Activated CD8-positive, alpha-beta memory T cell treated with anti-CD3 and anti-CD28 coated beads for 36 hours (primary cell): ENCODE measurements at regions not wholly inside any gene's neighbourhood (a gene's known extent, or its start where the extent isn't known, plus 50 kb on each side); places are given as distances from the start of the nearest gene placed in this dataset.

Experiments
- CTCF ChIA-PET: fragments of 350-600 bp; sonication (Branson Sonifier 250); formaldehyde crosslinking; loops from one replicate; lab custom pipeline; 2021; ENCODE audit warnings: antibody characterized with exemption; lab: Charles Lee
- POLR2A ChIA-PET: fragments of 350-600 bp; sonication (Branson Sonifier 250); formaldehyde crosslinking; loops from one replicate; lab custom pipeline; 2021; ENCODE audit warnings: antibody characterized with exemption; lab: Charles Lee

DNA sequence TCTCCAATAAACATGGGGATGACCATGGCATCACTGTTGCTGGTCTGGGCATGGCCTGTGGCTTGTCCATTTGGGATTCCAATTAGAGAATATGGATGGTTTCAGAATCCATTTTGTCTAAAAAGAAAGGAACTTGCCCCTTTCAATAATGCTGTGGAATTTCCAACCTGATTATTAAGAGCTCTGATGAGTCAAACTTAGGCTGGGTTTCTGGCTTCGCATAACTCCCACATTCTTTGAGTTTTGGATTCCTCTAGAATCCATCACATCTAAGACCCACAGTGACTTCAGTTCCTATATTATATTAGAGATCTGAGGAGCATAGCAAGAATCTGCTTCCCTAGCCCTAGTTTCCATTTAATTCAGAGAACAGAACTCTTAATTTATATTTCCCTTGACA lies 531.5 kb downstream of the TNS1 start:
- POLR2A ChIA-PET, result no interaction called here
- CTCF ChIA-PET, result no interaction called here

DNA sequence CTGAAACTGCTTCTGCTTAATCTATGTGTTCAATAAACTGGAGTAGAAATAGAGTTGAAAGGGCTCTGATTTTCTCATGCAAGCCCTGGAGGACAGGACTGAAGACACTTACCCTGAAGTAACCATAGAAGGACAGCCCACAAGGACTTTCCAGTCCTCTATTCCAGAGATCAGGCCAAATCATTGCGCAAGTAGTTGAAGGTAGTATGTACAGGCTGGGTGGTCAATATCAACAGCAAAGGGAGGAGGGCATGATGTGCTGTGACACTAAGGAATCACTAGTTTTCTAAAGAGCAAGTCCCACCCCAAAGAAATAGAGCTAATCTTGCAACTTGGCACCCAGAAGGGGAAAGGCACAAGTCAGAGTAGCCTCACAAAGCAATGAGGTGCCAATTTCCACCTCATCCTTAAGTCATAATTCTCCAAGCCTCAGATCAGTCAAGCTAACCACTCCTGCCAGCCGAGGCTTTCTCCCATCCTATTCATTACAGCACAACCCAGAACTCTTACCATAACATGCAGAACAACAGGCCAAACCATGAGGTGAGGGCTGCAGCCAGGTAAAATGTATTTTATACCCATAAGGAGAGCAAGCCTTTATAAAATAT lies 533.5 kb downstream of the TNS1 start:
- ChIA-PET CTCF (no interaction called here), POLR2A (no interaction called here)

DNA sequence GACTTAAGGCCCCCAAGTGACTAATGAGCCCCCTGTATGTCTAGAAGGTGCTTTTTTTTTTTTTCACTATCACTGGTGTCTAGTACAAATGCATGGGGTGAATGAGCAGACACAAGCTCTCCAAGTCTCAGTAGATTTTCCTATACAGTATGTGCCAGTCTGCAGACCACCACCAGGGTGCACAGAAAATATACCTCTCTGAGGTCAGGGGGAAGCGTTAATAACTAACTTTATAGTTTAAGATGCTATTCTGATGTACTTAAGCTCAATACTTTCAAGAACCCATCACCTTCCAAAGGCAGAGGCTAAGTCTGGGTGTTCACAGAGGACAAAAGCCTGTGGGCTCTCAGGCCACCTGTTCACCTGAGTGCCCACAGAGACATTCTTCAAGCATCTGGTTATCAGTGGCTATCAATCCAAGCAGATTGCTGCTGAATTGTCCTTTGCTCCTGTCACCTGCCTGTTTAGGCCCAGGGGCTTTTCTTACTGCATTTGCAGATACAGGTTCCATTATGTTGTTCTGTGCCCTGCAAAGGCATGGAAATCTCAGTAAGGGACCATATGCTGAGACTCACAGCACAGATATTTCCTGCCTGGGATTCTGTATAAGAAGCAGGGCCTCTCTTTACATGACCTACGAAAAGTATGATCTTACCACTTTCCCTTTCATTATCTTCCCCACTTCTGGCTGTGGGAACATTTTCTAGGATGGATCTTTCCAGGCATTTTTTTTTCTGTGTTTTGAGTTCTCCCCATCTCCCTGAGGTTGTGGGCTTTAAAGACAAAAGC lies 534.6 kb downstream of the TNS1 start:
- CTCF ChIA-PET, result no interaction called here
- POLR2A ChIA-PET, result no interaction called here

DNA sequence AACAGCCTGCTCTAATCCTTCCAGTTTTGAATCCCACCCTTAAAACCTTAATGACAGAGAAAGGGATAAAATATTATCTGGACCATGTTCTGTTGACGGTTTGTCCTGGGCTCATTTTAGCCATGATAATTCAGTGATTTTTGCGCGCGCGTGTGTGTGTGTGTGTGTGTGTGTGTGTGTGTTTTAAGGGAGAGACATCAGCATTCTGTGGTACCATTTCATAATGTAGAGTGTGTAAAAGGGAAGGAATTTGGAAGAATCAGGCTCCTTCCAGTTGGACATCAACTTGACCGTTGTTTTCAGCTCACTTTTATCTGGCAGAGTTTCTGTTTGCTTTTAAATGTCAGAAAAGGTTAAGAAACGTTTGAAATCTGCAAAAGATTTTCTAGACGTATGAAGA lies 535.5 kb downstream of the TNS1 start:
- ChIA-PET POLR2A (no interaction called here), CTCF (no interaction called here)

DNA sequence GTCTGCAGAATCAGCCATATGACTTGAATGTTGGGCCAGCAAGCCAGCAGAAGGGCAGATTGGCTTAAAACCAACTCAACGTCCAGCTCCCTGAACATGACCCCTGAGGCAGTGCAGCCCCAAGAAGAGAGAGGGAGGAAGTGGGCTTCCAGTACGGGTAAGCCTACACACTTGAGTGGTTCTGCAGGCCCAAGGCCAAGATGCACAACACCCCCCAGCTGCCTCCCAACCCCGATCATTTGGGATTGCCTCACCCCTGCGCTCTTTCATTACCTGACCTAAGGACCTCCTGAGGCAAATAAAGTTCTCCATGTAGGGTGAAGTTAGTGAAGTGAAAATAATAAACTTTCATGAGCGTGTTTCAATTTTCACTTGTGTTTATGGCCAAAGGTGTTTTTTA lies 536.0 kb downstream of the TNS1 start:
- ChIA-PET CTCF (no interaction called here), POLR2A (no interaction called here)

DNA sequence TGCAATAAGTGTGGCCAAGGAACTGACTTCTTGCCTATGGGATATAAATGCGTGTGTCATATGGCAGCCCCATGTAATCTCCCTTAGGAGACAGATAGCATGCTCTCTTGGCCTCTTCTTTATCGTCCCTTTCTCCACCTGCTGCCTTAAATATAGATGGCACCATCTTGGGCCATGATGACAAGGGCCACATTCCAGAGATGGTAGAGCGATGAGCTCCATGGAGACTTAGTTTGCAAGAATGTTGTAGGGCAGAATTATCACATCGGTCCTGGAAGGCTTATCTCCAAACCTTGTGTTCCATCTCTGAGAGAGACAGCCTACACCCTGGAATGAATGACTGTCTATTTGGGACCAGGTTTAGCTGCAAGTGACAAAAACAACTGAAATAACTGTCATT lies 536.7 kb downstream of the TNS1 start:
- CTCF ChIA-PET, result no interaction called here
- POLR2A ChIA-PET, result no interaction called here

DNA sequence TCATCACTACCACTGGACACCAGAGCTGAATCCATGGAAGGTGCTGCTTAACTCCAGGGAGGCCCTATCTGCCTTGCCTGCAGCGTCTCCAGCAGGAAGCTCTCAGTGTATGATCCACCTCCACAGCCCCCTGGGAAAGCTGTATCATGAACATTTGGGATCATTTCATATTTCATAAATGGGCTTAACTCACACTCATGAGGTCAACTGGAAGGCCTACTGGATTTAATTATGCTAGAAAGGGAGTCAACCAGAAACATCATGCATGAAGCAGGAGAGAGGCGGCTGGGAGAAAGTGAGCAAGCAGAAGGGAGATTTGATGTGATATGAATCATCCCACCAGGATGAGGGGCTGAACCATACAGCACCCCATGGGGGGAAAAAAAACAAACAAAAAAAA lies 537.7 kb downstream of the TNS1 start:
- ChIA-PET POLR2A (no interaction called here), CTCF (no interaction called here)

DNA sequence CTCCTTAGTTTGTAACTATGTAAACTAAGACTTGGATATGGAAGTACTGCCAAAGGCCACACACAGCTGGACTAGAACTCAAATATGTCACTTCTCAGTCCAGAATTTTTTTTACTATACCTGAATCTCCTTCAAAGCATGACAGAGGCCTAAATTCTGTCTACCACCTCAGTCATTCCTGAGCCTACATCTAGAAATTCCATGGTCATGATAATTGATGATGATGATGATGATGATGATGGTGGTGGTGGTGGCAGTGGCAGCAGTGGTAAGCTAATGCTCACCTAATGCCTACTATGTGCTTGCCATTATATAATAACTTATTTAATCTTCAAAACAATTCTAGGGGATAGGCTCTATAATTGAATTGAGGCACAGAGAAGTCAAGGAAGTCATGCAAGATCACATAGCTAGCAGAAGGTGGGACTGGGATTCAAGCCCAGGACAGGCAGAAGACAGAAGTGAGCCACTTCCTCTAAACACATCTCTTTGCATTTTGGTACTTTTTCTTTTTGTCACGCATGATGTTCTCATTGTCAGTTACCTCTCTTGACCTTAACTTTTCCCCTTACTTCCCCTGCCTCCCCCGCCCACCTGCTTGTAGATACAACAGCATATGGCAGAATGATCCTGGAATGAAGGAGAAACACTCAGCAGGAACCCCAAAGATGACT lies 539.3 kb downstream of the TNS1 start:
- ChIA-PET CTCF (no interaction called here), POLR2A (no interaction called here)

DNA sequence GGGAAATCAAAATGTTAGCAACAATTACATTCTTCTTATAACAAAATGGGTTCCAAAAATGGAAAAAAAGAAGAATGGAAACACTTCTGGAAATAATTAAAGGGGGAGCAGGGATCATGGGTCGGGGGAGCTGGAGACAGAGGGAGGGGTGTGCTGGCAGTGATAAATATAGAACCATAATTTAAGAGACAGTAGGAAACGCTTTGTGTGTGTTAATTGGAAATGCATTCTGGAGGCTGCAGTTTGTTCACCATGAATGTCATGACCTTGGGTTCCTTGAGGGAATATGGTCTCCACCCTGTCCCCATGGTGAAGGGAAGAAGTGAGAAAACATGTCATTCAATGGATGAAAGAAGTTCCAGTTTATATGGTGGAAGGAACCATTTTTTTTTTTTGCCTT lies 540.7 kb downstream of the TNS1 start:
- ChIA-PET POLR2A (no interaction called here), CTCF (no interaction called here)

DNA sequence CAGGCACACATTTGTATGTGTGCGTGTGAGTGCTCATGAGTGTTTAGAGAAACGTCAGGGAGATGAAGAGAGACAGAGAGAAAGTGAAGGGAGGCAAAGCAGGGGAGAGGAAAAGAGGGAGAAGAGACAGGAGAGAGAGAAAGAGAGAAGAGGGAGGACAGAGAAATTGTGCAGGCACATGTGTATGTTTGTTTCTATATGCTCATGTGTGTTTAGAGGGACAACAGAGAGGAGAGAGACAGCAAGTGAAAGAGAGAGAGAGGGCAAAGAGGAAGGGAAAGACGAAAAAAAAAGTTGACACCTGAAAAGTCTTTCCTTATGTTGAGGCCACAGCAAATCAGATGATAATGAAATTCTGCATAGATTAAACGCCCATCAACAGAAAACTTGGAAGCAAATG lies 541.1 kb downstream of the TNS1 start:
- ChIA-PET POLR2A (no interaction called here), CTCF (no interaction called here)

DNA sequence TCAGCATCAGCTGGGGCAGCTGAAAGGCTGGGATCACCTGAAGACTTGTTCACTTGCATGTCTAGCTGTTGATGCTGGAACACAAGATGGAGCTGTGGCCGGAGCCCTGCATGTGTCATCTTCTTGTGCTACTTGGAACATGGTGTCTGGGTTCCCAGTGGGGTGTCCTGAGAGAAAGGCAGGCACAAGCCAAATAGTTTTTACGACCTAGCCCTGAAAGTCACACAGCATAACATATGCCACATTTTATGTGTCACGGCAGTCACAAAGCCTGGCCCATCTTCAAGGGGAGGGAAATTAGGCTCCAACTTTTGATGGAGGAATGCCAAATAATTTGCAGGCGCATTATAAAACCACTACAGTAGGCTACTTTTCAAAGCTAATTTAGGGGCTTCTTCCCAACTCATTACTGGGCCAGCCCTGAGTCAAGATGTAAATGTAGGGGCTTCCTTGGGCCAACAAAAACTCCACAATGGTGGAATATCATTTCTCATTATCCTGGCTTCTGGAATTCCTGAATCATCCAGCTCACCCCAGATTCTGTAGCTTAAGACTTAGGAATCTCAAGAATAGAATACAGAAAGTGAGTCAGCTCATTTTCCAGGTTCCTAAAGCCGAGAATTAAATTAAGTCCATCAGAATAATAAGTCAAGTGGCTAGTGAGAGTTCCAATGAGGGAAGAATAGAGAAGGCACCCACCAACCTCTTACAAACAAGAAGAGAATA lies 543.0 kb downstream of the TNS1 start:
- POLR2A ChIA-PET, result no interaction called here
- CTCF ChIA-PET, result no interaction called here

DNA sequence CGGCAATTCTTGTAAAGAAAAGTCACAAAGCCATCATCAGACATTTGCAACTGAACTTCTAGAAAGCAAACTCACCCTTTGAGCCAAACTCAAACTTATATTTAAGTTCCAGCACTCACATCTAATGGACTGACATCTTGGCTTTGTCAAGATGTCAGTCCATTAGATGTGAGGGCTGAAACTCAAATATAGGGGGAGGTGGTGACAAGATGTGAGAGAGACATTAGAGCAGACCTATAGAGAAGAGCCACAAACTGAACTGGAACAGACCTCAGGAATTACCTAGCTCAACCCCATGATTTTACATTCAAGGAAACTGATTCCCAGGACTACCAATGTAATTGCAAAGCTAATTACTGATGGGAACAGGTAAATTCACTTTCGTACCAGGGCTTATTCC lies 543.8 kb downstream of the TNS1 start:
- CTCF ChIA-PET, result no interaction called here
- POLR2A ChIA-PET, result no interaction called here

DNA sequence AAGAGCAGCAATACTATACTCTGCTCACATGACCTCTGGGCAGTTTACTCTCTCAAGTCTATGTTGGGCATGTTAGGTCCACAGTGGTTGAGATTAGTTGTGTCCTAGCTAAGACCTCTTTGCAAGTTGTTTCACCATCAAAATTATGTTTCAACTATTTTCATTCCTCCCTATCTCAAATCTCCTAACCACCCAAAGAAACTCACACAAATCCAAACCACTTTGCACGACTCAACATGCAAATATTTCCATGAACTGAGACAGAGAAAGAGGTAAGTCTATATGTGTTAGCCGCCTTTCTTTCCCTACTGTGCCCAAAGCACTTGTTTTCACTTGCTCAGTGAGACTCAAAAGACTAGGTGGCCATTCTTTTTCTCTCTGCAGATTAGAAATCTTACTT lies 546.8 kb downstream of the TNS1 start:
- CTCF ChIA-PET, result no interaction called here
- POLR2A ChIA-PET, result no interaction called here

DNA sequence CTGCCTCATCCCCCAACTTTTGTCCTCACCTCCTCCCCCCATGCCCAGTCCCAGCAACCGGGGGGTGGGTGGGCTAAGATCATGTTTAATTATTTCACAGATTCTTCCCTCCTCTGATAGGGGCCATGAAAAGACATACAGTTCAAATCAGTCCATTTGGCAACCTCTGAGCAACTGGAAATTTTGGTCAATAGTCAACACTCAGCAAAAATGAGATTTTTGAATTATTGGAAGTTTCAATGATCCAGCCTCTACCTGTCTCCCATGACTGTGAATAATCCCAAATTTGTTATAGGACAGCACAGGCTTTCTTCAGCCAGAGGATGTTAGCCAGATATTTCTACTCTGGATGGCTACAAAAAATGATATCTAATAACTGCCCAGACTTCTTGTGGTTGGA lies 549.9 kb downstream of the TNS1 start:
- POLR2A ChIA-PET, result no interaction called here
- CTCF ChIA-PET, result no interaction called here

DNA sequence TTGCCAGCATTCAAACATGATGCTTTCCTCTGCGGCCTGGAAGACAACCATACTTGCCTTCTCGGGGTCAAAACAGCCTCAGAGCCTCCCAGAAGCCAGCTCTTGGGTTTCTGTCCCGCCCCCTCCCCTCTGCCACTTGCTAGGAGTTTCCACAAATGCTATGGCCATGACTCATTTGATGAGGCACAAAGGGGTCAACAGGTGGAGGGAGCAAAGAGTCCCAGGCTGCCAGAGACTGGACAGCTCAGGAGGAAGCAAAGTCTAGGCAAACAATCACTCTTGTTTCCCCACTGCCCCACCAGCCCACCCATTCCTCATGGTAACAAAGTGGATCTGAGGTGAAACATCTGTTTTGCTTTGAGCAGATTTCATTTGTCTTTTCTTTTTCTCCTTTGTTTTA lies 551.1 kb downstream of the TNS1 start:
- CTCF ChIA-PET, result no interaction called here

DNA sequence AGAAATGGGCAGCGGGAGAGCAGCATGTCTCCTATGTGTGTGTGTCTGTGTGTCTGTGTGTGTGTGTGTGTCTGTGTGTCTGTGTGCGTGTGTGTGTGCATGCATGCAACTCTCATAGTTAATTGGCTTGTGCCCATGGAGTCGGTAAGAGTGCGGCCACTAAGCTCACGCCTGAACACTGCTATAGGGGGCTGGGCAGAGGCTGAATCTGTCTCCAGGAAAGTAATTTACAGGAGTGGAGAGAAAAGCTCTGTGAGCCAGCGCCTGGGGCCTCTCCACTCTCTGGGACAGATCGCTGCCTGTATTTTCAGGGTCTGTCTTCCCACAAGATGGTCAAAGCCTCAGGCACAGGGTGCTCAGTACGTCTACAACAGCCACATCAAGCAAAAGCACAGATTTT lies 553.4 kb downstream of the TNS1 start:
- ChIA-PET POLR2A (no interaction called here), CTCF (no interaction called here)

More for the DNA sequence above, 551.1 kb downstream of the TNS1 start:
- POLR2A ChIA-PET, result no interaction called here

DNA sequence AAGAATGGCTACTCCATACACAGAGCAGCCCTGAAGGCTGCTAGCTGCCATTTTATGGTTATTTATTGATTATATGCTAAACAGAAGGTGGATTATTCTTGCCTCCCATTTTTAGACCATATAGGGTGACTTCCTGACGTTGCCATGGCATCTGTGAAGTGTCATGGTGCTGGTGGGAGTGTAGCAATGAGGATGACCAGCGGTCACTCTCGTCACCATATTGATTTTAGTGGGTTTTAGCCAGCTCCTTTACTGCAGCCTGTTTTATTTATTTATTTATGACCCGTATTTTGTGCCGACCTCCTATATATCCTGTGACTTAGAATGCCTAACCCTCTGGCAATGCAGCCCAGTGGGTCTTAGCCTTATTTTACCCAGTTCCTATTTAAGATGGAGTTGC lies 553.9 kb downstream of the TNS1 start:
- ChIA-PET CTCF (no interaction called here), POLR2A (no interaction called here)

DNA sequence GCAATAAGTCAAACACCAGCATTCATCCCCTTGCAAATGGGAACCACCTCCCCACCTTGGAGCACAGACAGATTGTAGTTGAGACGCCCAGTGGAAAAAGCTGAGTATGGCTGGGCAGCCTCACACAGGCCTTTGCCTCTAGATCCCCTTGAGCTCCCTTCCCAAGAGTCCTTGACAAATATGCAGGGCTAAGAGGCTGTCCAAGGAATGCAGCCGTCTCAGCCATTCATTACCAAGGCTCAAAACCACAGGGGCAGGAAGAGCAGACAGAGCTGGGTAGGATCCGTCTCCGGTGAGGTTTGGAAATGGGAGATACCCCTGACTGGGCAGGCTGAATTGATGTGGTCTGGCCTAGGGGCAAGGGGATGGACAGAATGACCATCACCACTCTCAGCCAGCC lies 557.1 kb downstream of the TNS1 start:
- CTCF ChIA-PET, result no interaction called here

DNA sequence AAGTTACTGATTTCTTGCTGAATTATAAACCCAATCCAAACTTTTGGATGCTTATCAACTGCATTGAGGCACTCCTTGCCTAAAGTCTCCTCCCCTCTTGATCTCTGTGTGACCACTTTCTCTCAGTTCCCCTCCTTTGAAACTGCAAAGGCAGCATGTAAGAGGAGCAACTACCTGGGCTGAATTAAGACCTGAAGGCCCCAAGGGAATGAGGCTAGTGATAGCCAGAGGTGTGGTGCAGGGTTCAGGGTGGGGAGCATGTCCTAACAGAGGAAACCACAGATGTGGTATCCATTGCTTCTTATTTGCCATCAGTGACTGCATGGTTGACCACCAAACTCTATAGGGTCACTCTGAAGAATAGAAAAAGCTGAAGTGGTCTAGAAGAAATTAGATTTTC lies 557.9 kb downstream of the TNS1 start:
- POLR2A ChIA-PET, result no interaction called here
- CTCF ChIA-PET, result no interaction called here

More for the DNA sequence above, 557.1 kb downstream of the TNS1 start:
- POLR2A ChIA-PET, result no interaction called here

DNA sequence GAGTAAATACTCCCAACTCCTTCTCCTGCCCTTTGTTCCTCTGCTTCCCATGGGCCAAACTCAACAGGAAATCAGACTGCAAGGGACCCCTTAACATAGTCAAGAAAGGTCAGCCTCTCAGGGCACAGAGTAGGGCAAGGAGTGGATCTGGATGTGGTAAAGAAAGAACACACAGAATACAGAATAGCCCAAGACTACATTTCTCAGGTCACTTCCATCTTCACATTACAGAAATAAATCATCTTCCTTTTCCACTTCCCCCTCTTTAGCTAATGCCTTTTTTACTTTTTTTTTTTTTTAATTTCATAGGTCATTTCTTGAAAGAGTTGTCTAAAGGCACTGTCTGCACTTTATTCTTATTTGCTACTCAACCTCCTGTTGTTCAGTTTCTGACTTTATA lies 558.3 kb downstream of the TNS1 start:
- ChIA-PET POLR2A (no interaction called here), CTCF (no interaction called here)
